ENCODE measurements at regions not wholly inside any gene's neighbourhood (a gene's known extent, or its start where the extent isn't known, plus 50 kb on each side); places are given as distances from the start of the nearest gene placed in this dataset.

- TF ChIP-seq ZBTB33 (IDR thresholded peaks at IDR 0.05; ENCODE audit: borderline replicate concordance, low read depth) (no peak), EZH2phosphoT487 (IDR thresholded peaks at IDR 0.05; ENCODE audit: borderline replicate concordance, low read depth) (no peak), GABPA (IDR thresholded peaks at IDR 0.05; ENCODE audit: low read depth) (no peak), CTCF (IDR thresholded peaks at IDR 0.05) (no peak), MAX (IDR thresholded peaks at IDR 0.05; ENCODE audit: low read depth) (no peak), POLR2AphosphoS5 (IDR thresholded peaks at IDR 0.05; ENCODE audit: low read depth, low read length) (no peak), MEF2A (IDR thresholded peaks at IDR 0.05; ENCODE audit: borderline replicate concordance, low read depth) (no peak), REST (IDR thresholded peaks at IDR 0.05; ENCODE audit: low read depth, low read length) (no peak)
Measured at GRCh38 chr13:106821979-106822378, 254.0 kb upstream of the ARGLU1 start.
